Activated naive CD4-positive, alpha-beta T cell treated with anti-CD3 and anti-CD28 coated beads, Interleukin-2, amount 50 U/mL, for 72 hours (primary cell): ENCODE measurements at regions not wholly inside any gene's neighbourhood (a gene's known extent, or its start where the extent isn't known, plus 50 kb on each side); places are given as distances from the start of the nearest gene placed in this dataset.
"Not testable (repeated sequence)": the region's sequence is repeated elsewhere in the genome, so short reads cannot be mapped to it uniquely, and the experiment has no call there.

Experiments
- ATAC-seq, 2 donors: fragments of 150-1000 bp; cut with Tn5 transposase; 2 replicates each; pipeline ENCODE4 v1.10.0; 2021; ENCODE audit warnings: mild to moderate bottlenecking in 2 of 2, moderate library complexity in 2 of 2
- DNase-seq, 2 donors: peaks; one replicate each; pipeline ENCODE4 v3.0.0; 2021 to 2022; ENCODE audit warnings: low spot score in 2 of 2
- H3K27ac Mint-ChIP-seq, 2 donors: one replicate each; pipeline ENCODE4 v1.8.0; 2022; ENCODE audit warnings: mild to moderate bottlenecking in 2 of 2, mixed read lengths in 2 of 2
- H3K36me3 Mint-ChIP-seq, 2 donors: one replicate each; pipeline ENCODE4 v1.8.0; 2022; ENCODE audit warnings: mixed read lengths in 2 of 2
- H3K9me3 Mint-ChIP-seq, 2 donors: one replicate each; pipeline ENCODE4 v1.8.0; 2022; ENCODE audit warnings: mixed read lengths in 2 of 2

DNA sequence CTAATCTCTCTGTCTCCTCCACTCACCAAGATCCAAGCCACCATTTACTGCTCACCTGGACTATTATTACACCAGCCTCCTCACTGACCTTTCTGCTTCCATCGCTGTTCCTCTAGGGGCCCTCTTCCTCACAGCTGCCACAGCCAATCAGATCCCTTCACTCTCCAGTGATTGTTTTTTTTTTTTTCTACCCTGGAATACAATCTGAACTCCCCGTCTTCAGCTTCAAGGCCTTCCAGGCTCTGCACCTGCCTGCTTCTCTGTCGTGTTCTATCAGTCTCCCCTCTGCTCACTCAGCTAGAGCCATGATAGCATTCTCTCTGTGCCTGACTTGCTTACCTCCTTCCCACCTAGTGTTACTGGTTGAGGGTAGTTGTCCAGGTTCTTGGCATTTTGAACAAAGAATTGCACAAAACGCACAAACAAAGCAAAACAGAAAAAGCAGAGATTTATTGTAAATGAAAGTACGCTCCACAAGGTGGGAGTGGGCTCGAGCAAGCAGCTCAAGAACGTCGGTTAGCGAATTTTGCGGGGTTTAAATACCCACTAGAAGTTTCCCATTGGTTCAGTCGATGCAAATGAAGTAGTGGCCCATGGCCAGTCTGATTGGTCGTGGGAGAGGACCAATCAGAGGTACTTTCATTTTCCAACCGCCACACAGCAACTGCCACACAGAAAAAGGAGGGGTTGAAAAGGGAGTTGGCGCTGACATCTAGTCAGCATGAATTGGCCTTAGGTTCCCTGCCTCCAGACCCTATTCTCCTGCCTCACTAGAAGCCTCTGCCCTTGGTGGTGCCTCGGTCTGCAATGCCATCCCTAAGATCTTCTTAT lies 188.9 kb downstream of the TLE3 start:
- Mint-ChIP-seq H3K36me3 (no peaks in the 10 kb centered on the region), H3K9me3 (peaks cover 0 to 17% of the 10 kb centered on the region in 2 donors), H3K27ac (no peak overlapping the region)
- ATAC-seq = no peak
- peak in 1 of 2 donors; percentile 11 for DNase-seq

DNA sequence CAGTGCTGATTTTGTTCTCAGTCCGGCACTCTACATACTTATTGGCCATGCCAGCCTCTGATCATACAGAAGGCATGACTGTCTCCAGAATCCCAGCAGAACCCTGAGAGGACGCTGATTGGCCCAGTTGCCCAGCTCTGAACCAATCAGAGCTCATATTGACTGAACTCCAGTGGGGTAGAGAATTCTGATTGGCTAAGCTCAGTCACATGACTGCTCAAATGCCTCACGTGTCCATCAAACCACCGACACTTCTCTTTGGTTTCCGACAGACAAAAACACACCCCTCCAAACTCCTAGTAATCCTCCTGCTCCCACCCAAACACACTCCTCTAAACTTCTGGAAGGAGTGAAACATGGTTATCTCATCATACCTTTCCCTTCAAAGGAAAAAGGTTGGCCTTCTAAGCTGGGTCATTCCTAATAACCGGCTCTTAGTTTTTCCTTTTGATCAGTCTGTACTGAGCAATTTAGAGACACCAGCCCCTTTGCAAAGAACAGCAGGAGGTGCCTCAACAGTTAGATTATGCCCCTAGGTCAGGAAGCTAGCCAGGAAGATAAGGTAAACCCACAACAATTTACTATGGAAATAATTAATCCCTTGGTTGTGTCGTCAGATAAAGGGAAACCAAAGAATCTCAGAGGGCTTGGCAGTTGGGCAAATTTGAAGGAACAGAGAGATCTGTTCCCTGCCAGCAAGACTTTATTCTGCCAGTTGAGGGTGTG lies 187.8 kb downstream of the TLE3 start:
- DNase-seq (no peak), ATAC-seq (no peak)
- Mint-ChIP-seq H3K36me3 (no peaks in the 10 kb centered on the region), H3K27ac (no peak overlapping the region), H3K9me3 (peaks cover 0 to 17% of the 10 kb centered on the region in 2 donors)

DNA sequence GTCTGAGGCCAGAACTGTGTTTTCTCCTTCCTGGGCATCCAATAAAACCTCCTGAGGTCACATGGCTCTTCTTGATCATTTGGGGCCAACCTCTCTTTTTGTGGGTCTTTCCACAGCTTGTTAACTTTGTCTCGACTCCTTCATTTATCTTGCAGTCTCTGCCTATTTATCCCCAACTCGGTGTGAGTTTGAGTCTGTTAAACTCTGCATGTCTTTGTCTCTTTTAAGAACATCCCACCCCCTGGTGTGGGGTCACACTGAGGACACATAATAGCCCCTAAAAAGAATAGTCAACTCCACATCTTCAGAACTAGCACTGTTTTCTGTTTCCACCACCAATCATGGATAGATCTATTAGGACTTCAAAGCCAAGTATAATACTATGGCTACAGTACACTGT lies 187.2 kb downstream of the TLE3 start:
- Mint-ChIP-seq H3K9me3 (peaks cover 0 to 17% of the 10 kb centered on the region in 2 donors), H3K36me3 (no peaks in the 10 kb centered on the region), H3K27ac (peak overlapping the region in 1 of 2 donors; percentile 85)
- DNase-seq (no peak), ATAC-seq (no peak)

DNA sequence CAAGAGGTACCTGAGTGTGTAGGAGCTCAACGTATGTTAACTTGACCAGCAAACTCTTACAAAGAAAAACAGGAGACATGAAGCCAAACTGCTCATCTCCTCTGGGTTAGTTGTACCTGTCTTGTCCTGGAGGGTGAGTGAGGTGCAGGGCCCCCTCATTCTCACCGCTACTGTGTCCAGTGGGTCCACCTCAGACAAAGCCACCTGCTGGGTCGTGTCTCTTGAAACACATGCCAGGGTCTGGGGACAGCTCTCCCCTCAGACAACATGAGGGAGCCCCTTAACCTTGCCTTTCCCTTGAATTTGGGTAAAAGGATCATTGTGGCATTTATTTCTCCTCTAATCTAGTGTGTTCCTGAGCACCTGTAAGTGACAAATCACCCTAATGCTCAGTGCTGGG lies 185.6 kb downstream of the TLE3 start:
- Mint-ChIP-seq H3K27ac (no peak overlapping the region), H3K36me3 (no peaks in the 10 kb centered on the region), H3K9me3 (peaks cover 0 to 17% of the 10 kb centered on the region in 2 donors)
- ATAC-seq (no peak), DNase-seq (no peak)

DNA sequence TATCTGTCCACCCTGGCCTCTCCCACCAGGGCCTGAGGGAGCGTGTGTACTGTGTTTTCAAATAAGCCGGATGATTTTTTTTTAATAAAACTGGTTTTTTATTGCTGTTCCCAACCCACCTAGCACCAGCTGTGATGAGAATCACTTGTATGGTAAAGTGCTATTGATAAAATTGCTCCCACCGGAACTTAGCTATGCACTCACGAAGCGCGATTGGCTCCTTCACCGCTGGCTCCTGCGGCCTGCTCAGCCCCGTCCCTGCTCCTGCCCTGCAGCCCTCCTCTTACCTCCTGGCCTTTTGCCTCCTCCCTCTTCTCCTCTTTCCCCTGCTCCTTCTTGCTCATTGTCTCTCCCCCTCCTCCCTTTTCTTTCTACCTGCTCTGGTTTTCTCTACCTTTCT lies 183.7 kb downstream of the TLE3 start:
- Mint-ChIP-seq H3K36me3 (no peaks in the 10 kb centered on the region), H3K9me3 (peaks cover 0 to 9% of the 10 kb centered on the region in 2 donors), H3K27ac (no peak overlapping the region)
- ATAC-seq (no peak), DNase-seq (no peak)

DNA sequence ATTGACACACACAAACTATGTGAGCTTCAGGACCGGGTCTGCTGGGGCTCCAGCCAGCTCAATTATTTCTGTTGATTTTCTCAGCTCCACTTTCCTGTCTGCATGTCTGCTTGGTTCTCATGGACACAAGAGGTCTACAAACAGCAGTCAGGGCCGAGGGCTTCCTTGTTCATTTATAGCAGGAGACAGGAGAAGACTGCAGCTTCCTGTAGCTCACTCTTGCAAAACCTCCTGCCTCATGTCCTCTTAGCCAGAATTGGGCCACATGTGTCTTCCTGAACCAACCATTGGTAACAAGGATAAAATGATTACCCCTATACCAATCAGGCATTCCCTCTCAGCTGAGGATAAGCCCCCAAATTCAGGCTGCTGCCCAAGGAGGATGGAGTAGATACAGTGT lies 182.8 kb downstream of the TLE3 start:
- Mint-ChIP-seq H3K36me3 (no peaks in the 10 kb centered on the region), H3K9me3 (peaks cover 0 to 5% of the 10 kb centered on the region in 2 donors), H3K27ac (no peak overlapping the region)
- no peak for ATAC-seq
- no peak for DNase-seq

DNA sequence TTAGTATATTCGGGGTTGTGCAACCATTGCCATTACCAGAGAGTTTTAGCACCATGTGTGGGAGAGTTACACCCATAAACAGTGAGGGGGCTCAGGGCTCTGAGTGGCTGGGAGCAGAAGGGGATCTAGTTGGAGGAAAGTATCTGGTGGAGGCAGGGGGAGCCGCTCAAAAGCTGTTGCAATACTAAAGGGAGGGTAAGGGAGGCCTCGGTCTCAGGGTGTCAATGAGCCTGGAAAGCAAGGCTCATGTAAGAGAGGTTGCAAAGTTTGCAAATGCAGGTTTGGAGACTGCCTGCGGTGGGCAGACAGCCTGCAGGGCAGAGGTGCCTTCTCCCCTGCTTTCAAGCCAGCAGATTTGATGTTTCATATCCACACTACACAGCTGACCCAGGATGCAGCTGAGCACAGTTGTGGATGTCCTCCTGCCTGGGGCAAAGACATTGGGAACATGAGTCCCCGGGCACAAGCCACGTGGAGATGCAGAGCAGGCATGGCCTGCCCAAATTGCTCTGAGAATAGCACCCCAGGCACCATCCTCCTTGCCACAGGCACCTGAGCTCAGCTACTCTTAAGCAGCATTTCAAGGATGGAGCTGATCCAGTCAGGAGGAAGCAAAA lies 181.4 kb downstream of the TLE3 start:
- no peak overlapping the region for H3K27ac Mint-ChIP-seq

DNA sequence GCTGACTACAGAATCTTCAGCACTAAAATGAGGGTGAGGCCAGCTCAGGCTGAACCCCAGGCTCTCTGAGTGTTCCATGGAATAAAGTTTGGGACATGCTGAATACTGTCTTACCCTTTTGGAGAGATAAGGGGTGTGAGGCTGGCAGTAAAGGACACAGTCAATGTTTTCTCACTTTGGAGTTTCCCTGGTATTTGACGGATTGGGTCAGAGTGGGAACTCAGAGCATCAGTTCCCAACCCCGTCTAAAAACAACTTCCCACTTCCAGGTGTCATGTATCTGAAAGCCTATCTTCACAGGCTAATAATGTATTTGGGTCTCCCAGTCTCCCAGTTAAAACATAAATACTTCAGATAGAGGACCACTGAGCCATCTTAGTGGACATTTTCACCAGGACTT lies 180.7 kb downstream of the TLE3 start:
- H3K27ac Mint-ChIP-seq = no peak overlapping the region
- H3K9me3 Mint-ChIP-seq = peaks cover 0 to 4% of the 10 kb centered on the region in 2 donors
- no peak for DNase-seq
- no peaks in the 10 kb centered on the region for H3K36me3 Mint-ChIP-seq
- ATAC-seq = no peak

More for the DNA sequence above, 181.4 kb downstream of the TLE3 start:
- no peaks in the 10 kb centered on the region for H3K36me3 Mint-ChIP-seq
- ATAC-seq (no peak), DNase-seq (peak in 1 of 2 donors; percentile 23)
- H3K9me3 Mint-ChIP-seq = peaks cover 0 to under 1% of the 10 kb centered on the region in 2 donors

DNA sequence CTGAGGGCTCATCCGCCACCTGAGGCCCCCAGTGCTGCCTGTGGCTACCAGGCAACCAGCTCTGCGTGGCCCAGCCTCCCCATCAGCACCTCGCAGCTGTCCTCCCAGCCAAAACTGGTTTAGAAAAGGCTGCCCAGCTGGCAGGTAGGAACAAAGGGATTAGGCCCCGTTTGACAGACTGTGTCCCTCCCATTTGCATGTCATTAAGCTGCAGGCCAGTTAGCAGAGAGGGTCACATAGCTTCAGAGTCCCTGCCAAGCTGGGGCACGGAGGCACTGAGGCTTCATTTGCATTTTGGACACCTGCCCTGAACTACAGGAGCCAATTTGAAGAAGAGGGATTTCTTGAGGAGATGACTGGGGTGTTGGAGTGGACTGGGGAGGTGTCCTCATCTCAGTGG lies 177.9 kb downstream of the TLE3 start:
- no peak for ATAC-seq
- Mint-ChIP-seq H3K27ac (peak overlapping the region in 1 of 2 donors; percentile 92), H3K9me3 (peaks cover 15 to 22% of the 10 kb centered on the region in 2 donors), H3K36me3 (peaks cover 7 to 11% of the 10 kb centered on the region in 2 donors)
- DNase-seq = peak in 1 of 2 donors; percentile 25

DNA sequence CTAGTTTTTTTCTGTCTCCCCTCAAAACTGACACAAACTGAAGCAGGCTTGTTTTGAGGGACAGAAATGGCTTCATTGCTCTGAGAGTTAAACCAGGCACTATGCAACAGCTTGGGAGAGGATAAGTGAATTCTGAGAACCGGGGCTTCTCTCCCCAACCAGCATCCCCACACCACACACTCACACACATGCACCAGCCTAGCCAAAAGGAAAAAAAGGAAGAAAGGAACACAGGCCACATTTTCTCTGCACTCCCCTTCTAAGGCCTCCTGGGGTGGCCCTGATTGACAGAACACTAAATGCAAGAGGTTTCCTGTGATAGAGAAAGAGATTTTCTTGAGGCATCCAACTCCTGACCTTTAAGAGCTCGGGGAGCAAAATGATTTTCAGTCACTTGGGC lies 177.5 kb downstream of the TLE3 start:
- ATAC-seq (no peak), DNase-seq (no peak)
- peak overlapping the region in 1 of 2 donors; percentile 92 for H3K27ac Mint-ChIP-seq
- H3K36me3 Mint-ChIP-seq = peaks cover 11 to 15% of the 10 kb centered on the region in 2 donors
- H3K9me3 Mint-ChIP-seq = peaks cover 18 to 27% of the 10 kb centered on the region in 2 donors

DNA sequence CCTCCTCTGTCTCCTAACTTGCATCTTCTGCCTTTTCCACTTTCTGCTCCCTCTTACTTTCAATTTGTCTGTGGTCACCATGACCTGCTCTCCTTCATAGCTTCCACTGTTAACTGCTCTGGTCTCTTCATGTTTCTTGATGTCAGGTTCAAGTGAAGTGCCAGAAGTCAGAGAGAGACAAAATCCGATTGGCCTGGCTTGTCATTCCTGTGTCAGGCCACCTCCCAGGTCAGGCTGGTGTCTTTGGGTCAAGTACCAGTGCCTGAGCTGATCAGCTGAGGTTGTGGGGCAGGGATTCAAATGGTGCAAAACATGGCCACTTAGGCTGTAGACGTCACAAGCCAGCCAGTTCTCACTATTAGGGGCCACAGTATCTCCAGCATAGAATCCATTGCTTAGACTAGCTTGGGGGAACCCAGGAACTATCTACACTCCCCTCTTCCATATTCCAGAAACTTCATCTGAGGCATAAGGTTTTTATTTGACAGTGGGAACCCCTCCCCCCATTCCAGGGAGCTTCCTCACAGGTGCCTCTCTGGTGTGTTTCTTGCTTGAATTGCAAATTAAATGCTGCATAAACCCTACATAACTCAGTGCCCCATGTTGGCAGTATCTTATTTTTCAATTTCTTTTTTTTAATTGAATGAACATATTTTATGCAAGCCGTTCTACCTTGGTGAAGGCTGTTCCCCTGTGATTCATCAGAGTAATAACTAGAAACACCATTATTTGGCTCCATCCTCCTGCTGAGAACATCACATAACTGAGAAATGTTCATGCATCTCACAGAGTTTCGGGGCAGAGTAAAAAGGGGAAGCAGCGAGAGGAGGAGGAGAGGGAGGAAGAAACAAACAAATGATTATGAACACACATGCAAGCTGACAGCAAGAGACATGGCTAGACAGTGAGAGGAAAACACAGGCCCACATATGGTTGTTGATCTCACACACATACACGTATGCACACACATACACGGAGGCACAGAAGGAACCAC lies 175.8 kb downstream of the TLE3 start:
- Mint-ChIP-seq H3K27ac (no peak overlapping the region), H3K9me3 (peaks cover 18 to 33% of the 10 kb centered on the region in 2 donors), H3K36me3 (peaks cover 13 to 15% of the 10 kb centered on the region in 2 donors)
- ATAC-seq = no peak
- no peak for DNase-seq

DNA sequence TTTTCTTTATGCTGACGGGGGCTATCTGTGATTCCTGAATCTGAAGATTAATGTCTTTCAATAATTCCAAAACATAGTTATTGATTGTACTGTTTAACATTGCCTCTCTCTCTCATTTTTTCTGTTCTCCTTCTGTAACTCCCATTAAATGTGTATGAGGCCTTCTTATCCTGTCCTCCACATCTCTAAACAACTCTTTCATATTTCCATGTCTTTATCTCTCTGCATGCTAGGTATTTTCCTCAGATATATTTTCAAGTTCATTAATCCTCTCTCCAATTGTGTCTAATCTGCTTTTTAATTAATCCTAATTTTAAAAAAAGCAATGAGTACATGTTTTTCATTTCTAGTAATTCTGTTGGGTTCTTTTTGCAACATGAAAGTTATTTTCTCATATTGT lies 173.2 kb downstream of the TLE3 start:
- Mint-ChIP-seq H3K27ac (no peak overlapping the region), H3K36me3 (peaks cover 15 to 19% of the 10 kb centered on the region in 2 donors), H3K9me3 (peaks cover 22 to 38% of the 10 kb centered on the region in 2 donors)
- no peak for ATAC-seq
- DNase-seq = no peak

DNA sequence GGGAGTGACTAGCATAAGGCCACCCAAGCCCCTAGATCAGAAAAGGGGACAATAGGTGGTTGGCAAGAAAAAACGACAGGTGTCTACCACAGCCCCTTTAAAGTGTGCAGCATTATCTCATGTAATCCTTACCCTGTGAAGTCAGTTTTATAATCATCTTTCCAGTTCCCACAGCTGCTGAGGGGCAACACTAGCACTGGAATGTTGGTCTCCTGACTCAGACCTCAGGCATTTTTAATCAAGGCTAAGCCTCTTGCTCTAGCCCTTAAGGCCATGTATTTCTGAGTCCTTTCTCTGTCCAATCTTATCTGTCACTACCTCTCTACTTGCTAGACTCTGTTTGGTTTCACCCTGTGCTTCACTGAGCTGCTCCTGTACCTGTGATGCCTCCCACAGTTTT lies 171.7 kb downstream of the TLE3 start:
- Mint-ChIP-seq H3K9me3 (peaks cover 24 to 41% of the 10 kb centered on the region in 2 donors), H3K36me3 (peaks cover 15 to 19% of the 10 kb centered on the region in 2 donors)
- no peak for ATAC-seq

DNA sequence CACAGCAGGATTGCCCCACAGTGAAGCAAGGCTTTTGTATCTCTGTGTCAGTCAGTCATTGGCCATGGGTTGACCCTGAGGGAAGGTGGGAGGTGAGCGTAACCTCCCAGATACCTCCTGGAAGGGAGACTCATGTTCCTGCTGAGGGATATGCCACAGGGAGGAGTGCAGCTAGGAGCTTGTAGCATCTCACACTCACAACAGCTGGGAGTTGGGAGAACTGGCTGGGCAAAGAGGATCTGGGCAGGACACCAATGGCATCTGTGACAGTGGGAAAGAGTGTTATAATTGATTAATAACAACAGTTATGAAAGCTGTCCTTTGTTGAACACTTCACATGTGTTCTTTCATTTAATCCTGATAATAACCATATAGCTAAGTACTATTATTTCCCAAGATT lies 171.0 kb downstream of the TLE3 start:
- DNase-seq (no peak), ATAC-seq (no peak)
- H3K9me3 Mint-ChIP-seq = peaks cover 24 to 37% of the 10 kb centered on the region in 2 donors
- peaks cover 15 to 19% of the 10 kb centered on the region in 2 donors for H3K36me3 Mint-ChIP-seq
- H3K27ac Mint-ChIP-seq = peak overlapping the region in 1 of 2 donors; percentile 53

More for the DNA sequence above, 171.7 kb downstream of the TLE3 start:
- H3K27ac Mint-ChIP-seq = no peak overlapping the region
- DNase-seq = no peak

DNA sequence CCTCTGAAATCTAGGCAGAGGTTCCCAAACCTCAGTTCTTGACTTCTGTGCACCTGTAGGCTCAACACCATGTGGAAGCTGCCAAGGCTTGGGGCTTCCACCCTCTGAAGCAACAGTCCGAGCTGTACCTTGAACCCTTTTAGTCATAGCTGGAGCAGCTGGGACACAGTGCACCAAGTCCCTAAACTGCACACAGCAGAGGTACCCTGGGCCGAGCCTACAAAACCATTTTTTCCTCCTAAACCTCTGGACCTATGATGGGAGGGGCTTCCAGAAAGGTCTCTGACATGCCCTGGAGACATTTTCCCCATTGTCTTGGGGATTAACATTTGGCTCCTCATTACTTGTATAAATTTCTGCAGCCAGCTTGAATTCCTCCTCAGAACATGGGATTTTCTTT lies 168.8 kb downstream of the TLE3 start:
- H3K36me3 Mint-ChIP-seq = peaks cover 11 to 19% of the 10 kb centered on the region in 2 donors
- H3K9me3 Mint-ChIP-seq = peaks cover 17 to 27% of the 10 kb centered on the region in 2 donors
- not testable (repeated sequence) for DNase-seq, H3K27ac Mint-ChIP-seq, ATAC-seq
